ENCODE measurements at regions not wholly inside any gene's neighbourhood (a gene's known extent, or its start where the extent isn't known, plus 50 kb on each side); places are given as distances from the start of the nearest gene placed in this dataset.

- TF ChIP-seq SREBF2 (CRISPR knock-in tag; IDR thresholded peaks at IDR 0.05) (no peak), ZNF639 (CRISPR knock-in tag; conservative IDR thresholded peaks at IDR 0.05 in 1 of 2, IDR thresholded peaks at IDR 0.05 in 1 of 2) (no peak), SIN3A (IDR thresholded peaks at IDR 0.05; ENCODE audit: borderline replicate concordance in 2 of 2, control insufficient read depth in 1 of 2, low read depth in 2 of 2, low read length in 2 of 2) (no peak), ZNF561 (CRISPR knock-in tag; conservative IDR thresholded peaks at IDR 0.05) (no peak), HIVEP1 (CRISPR knock-in tag; IDR thresholded peaks at IDR 0.05) (no peak)
- TF ChIP-seq, protein P1, sequence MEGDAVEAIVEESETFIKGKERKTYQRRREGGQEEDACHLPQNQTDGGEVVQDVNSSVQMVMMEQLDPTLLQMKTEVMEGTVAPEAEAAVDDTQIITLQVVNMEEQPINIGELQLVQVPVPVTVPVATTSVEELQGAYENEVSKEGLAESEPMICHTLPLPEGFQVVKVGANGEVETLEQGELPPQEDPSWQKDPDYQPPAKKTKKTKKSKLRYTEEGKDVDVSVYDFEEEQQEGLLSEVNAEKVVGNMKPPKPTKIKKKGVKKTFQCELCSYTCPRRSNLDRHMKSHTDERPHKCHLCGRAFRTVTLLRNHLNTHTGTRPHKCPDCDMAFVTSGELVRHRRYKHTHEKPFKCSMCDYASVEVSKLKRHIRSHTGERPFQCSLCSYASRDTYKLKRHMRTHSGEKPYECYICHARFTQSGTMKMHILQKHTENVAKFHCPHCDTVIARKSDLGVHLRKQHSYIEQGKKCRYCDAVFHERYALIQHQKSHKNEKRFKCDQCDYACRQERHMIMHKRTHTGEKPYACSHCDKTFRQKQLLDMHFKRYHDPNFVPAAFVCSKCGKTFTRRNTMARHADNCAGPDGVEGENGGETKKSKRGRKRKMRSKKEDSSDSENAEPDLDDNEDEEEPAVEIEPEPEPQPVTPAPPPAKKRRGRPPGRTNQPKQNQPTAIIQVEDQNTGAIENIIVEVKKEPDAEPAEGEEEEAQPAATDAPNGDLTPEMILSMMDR (IDR thresholded peaks at IDR 0.05 in 2 of 3, conservative IDR thresholded peaks at IDR 0.05 in 1 of 3; ENCODE audit: insufficient read depth in 2 of 3, low read depth in 1 of 3, low read length in 3 of 3): no peak
Measured at GRCh38 chr12:46916796-46917419, 91.1 kb upstream of the SLC38A4 start.

Measured in K562 (cell line).